GM21619 (cell line): ENCODE measurements at regions not wholly inside any gene's neighbourhood (a gene's known extent, or its start where the extent isn't known, plus 50 kb on each side); places are given as distances from the start of the nearest gene placed in this dataset.
A peak's percentile ranks its signal among the peaks of the same experiment; 100 is the strongest.

ENCODE experiments used
- ATAC-seq: cut with Tn5 transposase; IDR thresholded peaks from one replicate; pipeline ENCODE4 v1.9.1; 2021; ENCODE audit not compliant: unreplicated experiment

DNA sequence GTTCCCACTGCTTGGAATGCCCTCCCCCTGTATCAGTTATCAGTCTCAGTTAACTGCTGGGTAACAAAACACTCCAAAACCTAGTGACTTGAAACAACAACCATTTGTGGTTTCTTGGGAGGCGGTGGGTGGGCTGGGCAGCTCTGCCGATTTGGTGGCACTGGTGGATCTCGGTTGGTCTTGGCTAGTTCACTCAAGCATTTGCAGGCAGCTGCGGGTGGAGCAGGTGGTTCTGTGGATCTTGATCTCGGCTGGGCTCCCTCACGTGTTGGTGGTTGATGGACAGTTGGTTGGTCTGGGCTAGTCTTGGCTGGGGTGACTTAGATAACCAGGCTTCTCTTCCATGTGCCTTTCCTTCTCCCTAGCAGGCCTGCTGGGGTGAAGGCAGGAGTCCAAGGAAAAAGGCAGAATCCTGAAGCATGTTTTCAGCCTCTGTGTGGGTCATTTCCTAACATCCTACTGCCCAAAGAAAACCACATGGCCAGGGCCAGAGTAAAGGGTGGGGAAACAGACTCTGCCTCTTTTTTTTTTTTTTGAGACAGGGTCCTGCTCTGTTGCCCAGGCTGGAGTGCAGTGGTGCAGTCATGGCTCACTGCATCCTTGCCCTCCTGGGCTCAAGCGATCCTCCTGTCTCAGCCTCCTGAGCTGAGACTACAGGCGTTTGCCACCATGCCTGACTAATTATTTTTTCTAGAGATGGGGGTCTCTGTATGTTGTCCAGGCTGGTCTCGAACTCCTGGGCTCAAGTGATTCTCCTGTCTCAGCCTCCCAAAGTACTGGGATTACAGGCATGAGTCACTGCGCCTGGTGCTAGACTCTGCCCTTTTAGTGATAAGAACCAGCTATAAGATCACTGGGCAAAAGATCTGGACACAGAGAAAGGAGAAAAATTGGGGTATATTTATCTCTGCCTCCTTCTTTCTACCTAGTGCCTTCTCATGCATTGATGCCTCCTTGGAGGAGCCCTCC is 183.7 kb downstream of the RGS3 start:
- no peak for ATAC-seq

- no peak for ATAC-seq
Measured at GRCh38 chr9:113648048-113648447, 184.5 kb downstream of the RGS3 start.

- no peak for ATAC-seq
Measured at GRCh38 chr9:113648586-113648985, 185.1 kb downstream of the RGS3 start.

DNA sequence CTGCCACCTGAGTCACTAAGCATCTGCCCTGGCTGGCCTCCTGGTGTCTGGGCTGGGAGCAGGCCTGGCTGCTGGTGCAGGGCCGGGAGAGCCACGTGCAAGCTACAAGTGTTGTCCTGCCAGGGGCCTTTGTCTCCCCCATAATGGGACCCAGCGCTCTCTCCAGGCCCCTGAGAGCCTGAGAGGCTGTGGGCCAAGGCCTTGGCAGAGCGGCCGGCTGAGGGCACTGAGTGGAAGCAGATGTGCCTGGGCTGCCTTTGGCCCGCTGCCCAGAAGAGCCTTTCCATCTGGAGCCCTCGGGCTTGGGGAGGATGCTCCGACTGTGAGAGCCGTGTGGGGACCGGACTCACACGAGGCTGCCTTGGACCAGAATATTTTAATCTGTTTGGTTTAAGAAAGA is 185.5 kb downstream of the RGS3 start:
- ATAC-seq: no peak

DNA sequence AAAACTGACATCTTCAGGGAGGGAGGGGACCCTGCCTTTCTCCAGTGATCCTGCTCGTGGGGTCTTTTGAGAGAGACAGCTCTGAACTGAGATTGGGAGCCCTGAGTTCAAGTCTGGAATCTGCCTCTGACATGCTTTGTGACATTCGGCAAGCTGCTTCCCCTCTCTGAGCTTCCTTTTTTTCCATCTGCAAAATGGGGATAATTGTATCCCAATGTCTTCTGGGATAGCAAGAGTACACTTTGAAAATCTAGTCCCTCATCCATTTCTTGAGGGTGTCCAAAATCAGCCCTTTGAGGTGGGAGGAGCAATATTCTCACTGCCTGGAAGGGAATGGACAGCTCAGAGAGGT is 186.3 kb downstream of the RGS3 start:
- no peak for ATAC-seq

DNA sequence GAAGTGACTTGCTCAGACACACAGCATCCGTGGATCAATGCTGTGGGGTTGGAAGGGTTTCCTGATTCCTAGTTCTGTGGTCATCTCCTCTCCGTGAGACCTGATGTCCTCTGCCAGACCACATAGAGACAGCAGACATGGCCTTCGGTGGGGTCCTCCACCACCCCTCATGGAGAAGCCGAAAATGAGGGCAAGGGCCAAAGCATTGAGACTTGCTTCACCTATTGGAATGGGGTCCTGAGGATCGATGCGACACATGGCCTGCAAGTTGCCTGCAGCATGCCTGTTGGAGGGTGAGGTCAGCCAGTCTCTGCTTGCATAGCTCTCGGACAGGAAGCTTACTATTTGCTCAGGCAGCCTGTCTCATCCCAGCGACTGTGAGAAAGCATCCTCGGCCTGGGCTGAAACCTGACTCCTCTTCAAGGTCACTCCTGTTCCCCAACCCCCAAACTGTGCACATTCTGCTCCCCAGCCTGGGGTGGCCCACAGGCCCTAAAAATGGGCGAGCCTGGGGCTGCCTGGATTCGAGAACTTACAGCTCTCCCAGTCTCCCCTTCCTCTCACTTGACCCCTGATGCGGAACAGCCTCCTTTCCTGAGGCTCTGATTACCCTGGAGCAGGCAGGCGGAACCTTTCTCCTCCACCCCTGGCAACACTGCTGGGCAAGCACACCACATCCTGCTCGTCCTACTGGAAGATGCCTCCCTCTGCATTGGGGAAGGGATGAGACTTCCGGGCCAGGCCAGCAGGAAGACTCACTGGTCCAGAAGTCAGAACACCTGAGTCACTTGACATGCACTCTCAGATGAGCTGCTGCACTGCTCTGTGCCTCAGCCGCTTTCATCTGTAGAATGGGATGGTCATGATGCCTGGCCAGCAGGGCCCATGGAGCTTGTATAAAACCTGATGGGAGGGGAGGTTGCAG is 186.9 kb downstream of the RGS3 start:
- ATAC-seq: no peak

- no peak for ATAC-seq
Measured at GRCh38 chr9:113651896-113652295, 188.4 kb downstream of the RGS3 start.

GRCh38 chr9:113652355-113653152 is 189.0 kb downstream of the RGS3 start:
- ATAC-seq: no peak

- ATAC-seq: no peak
Measured at GRCh38 chr9:113653746-113654604, 190.4 kb downstream of the RGS3 start.

DNA sequence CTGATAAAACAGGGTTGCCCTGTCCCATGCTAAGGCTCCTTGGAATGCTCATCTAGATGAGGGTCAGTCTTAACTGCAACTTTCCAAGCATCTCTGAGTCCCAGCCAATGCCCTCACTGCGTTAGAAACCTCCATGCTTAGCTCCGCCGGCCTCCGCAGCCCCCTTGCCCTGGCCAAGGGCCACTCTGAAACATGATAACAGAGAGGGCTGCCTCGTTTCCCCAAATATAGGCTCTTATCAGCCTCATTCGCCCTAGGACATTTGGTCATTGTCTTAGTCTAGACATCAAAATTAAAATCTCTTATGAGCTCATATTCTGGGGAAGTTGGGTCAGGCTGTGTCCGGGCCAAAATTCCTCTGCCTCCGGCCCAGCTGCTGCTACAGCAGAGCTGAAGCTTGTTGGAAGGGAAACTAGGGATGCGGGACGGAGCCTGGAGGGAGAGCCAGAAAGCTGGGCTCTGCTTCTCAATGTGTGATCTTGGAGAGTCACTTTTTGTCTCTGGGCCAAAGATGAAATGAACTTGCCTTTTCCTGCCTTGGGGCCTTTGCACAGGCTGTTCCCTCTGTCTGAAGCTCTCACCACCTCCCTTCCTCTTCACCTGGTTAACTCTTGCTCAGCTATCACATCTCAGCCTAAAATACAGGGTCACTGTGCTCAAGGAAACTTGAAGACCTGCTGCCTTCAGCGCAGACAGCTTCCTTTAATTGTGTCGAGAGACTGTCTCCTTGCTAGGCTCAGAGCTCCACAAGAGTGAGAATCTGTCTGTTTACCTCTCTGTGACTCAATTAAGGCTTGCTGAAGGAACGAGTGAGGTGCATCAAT is 191.3 kb downstream of the RGS3 start:
- no peak for ATAC-seq

DNA sequence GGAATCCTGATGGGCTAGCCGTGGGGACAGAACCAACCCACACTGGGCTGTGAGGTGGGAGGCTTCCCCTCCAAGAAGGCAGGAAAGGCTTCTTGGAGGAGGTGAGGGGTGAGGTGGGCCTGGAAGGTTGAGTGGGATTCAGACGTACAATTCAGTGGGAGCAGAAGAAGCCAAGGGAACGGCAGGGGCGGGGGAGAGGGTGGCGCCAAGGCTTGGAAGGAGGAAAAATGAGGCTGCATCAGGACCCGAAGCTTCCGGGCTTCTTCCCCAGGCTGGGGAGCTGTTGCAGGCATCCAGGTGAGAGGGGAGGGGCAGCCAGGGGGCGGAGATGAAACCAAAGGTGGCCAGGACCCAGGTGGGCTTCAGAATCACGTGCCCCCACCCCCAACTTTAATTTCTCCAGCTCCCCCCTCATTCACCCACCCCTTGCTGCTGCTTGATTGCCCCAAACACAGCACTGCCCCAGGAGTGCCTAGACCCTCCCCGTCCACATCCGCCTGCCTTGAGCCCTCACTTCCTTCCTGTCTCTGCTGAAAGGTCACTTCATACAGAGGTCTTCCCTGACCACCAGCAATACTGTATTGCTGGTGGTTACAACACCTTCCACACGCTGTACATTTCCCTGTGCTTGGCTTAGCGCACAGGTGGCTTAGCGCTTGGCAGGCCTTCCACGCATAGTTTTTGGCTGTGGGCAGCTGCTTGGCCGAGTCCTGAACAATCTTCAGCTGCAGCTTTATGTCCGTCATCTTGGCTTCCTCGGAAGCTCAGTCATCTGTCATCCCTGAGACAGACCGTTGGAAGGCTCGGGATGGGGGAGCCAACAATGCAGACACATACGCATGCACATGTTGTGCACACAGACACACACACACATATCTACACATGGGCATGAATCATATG is 193.5 kb downstream of the RGS3 start:
- no peak for ATAC-seq

GRCh38 chr9:113657765-113658544 is 194.4 kb downstream of the RGS3 start:
- peak; percentile 82 for ATAC-seq

GRCh38 chr9:113658545-113658895 is 195.0 kb downstream of the RGS3 start:
- no peak for ATAC-seq

GRCh38 chr9:113659039-113659438 is 195.5 kb downstream of the RGS3 start:
- no peak for ATAC-seq

DNA sequence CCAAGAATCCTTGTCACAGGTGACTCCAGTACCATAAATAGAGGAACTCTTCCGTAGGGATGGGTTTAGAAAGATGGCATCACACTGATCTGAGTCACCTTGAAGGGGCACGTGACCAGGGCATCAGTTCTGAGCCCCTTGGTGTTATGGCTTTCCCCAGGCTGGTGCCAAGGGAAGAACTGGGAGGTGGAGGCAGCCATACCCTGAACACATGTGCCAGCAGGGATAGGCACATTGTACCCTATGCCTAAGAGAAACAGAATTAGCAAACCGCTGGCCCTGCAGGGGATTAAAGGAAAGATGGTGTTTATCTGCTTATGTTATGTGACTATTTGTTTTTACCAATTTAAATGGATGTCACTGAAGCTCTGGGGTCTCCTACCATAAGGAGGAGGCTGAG is 196.2 kb downstream of the RGS3 start:
- no peak for ATAC-seq

- no peak for ATAC-seq
Measured at GRCh38 chr9:113660196-113660595, 196.7 kb downstream of the RGS3 start.

GRCh38 chr9:113661074-113661473 is 197.5 kb downstream of the RGS3 start:
- no peak for ATAC-seq
